Ishikawa (cell line): ENCODE measurements at regions not wholly inside any gene's neighbourhood (a gene's known extent, or its start where the extent isn't known, plus 50 kb on each side); places are given as distances from the start of the nearest gene placed in this dataset.

ENCODE experiments used
- CEBPB ChIP-seq: IDR thresholded peaks from 2 replicates; pipeline ENCODE4 v1.6.1; 2012
- CREB1 ChIP-seq: IDR thresholded peaks from 2 replicates; pipeline ENCODE4 v1.6.1; 2012; ENCODE audit warnings: low read depth
- EGR1 ChIP-seq: IDR thresholded peaks from 2 replicates; pipeline ENCODE4 v1.6.1; 2012
- EP300 ChIP-seq: IDR thresholded peaks from 2 replicates; pipeline ENCODE4 v1.6.1; 2012; ENCODE audit warnings: borderline replicate concordance
- FOXM1 ChIP-seq: IDR thresholded peaks from 2 replicates; pipeline ENCODE4 v1.6.1; 2012; ENCODE audit warnings: low read depth, borderline replicate concordance
- NFIC ChIP-seq: IDR thresholded peaks from 2 replicates; pipeline ENCODE4 v1.6.1; 2012
- RAD21 ChIP-seq: IDR thresholded peaks from 2 replicates; pipeline ENCODE4 v1.6.1; 2012; ENCODE audit warnings: low read depth
- TAF1 ChIP-seq: IDR thresholded peaks from 2 replicates; pipeline ENCODE4 v1.6.1; 2012; ENCODE audit warnings: low read depth, mild to moderate bottlenecking
- TCF12 ChIP-seq: IDR thresholded peaks from 2 replicates; pipeline ENCODE4 v1.6.1; 2012; ENCODE audit warnings: low read depth
- TEAD4 ChIP-seq: IDR thresholded peaks from 2 replicates; pipeline ENCODE4 v1.6.1; 2012
- YY1 ChIP-seq: IDR thresholded peaks from 2 replicates; pipeline ENCODE4 v1.6.1; 2012; ENCODE audit warnings: low read depth
- ZBTB7A ChIP-seq: IDR thresholded peaks from 2 replicates; pipeline ENCODE4 v1.6.1; 2012; ENCODE audit warnings: low read depth
- TF ChIP-seq, protein P1 (sequence below): IDR thresholded peaks from 2 replicates; pipeline ENCODE4 v1.6.1; 2012; ENCODE audit warnings: low read depth, mild to moderate bottlenecking
- TF ChIP-seq, protein P2 (sequence below): IDR thresholded peaks from 2 replicates; pipeline ENCODE4 v1.6.1; 2012
- TF ChIP-seq, protein P3 (sequence below): IDR thresholded peaks from 2 replicates; pipeline ENCODE4 v1.6.1; 2012

DNA sequence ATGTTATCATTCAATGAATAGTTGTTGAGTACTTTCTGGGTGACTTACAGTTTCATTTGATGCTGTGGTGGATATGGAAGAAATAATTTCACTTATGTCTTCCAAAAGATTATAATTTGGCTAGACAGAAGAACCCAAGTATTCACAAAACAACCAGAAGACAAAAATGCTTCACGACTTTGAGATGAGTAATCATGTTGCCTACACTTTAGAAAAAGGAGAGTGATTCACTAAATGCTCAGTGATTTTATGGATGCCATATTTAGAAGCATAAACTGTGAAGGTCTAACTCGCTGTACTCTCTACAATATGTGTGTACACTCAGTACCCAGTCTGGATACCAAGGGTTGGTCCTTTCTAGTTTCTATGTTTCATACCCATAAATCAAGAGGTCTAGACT lies 101.3 kb upstream of the E2F7 start:
- TF ChIP-seq, protein P1, sequence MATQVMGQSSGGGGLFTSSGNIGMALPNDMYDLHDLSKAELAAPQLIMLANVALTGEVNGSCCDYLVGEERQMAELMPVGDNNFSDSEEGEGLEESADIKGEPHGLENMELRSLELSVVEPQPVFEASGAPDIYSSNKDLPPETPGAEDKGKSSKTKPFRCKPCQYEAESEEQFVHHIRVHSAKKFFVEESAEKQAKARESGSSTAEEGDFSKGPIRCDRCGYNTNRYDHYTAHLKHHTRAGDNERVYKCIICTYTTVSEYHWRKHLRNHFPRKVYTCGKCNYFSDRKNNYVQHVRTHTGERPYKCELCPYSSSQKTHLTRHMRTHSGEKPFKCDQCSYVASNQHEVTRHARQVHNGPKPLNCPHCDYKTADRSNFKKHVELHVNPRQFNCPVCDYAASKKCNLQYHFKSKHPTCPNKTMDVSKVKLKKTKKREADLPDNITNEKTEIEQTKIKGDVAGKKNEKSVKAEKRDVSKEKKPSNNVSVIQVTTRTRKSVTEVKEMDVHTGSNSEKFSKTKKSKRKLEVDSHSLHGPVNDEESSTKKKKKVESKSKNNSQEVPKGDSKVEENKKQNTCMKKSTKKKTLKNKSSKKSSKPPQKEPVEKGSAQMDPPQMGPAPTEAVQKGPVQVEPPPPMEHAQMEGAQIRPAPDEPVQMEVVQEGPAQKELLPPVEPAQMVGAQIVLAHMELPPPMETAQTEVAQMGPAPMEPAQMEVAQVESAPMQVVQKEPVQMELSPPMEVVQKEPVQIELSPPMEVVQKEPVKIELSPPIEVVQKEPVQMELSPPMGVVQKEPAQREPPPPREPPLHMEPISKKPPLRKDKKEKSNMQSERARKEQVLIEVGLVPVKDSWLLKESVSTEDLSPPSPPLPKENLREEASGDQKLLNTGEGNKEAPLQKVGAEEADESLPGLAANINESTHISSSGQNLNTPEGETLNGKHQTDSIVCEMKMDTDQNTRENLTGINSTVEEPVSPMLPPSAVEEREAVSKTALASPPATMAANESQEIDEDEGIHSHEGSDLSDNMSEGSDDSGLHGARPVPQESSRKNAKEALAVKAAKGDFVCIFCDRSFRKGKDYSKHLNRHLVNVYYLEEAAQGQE = no peak
- TF ChIP-seq NFIC = no peak
- no peak for TF ChIP-seq EP300
- TF ChIP-seq, protein P2, sequence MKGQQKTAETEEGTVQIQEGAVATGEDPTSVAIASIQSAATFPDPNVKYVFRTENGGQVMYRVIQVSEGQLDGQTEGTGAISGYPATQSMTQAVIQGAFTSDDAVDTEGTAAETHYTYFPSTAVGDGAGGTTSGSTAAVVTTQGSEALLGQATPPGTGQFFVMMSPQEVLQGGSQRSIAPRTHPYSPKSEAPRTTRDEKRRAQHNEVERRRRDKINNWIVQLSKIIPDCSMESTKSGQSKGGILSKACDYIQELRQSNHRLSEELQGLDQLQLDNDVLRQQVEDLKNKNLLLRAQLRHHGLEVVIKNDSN = no peak
- no peak for TF ChIP-seq ZBTB7A
- TF ChIP-seq TCF12 = no peak

DNA sequence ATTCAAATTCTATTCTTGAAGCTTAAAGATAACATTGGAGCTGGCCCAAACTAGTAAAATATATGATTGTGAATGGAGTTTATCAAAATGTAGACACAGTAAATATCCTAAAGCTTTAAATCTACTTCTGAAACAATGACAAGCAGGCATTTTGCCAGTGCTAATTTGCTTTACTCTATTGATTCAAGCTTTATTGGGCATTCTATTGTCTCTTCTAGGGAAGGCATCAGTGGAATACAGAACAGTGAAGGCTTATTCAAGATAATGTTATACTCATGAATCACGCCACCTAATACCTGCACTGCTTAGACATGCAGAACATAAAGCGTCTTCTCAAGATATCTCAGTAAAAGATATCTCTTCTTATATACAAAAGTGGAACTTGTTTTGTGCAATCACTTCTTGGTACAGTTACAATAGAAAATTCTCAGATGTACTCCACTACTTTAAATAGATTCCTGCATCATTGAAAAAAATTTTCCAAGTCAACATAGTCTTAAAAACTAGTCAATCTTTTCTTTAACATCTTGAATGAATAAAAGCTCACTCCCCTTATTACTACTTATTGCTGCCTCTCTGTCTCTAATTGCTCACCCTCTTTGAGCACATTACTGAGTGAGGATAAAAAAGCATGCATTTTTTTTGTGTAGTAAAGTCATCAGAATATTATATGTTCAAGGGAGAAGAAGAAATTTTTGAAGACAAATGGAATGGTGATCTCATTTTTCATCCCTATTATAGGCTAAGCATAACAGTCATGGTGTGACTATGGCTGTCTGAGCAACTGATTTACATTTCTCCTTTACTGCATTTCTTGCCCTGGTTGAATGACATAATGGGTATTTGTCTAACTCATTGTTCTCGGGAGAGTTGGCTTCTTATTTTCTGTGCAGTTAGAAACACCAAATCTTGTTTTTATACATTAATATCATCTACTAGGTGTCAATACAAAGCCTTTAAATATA lies 98.0 kb upstream of the E2F7 start:
- TF ChIP-seq, protein P3, sequence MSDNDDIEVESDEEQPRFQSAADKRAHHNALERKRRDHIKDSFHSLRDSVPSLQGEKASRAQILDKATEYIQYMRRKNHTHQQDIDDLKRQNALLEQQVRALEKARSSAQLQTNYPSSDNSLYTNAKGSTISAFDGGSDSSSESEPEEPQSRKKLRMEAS = no peak
- no peak for TF ChIP-seq TCF12
- TF ChIP-seq CEBPB = no peak
- TF ChIP-seq EGR1 = no peak
- no peak for TF ChIP-seq EP300

DNA sequence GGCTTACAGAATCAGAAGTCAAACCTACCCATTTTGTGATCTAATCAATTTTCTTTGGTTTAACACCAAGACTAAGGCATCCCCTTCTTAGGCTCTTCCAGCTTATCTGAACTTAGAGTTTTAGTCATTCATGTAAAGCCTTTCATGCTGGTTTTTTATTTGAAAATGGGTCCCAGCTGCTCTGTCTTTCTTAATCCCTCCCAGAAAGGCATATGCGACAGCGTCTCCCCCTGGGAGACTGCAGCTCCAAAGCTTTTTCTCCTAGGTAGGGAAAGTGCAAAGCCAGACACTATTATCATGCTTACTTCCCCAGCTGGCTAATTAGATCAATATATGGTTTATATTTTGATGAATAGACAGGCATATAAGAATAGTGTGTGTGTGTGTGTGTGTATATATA lies 96.6 kb upstream of the E2F7 start:
- no peak for TF ChIP-seq CREB1
- no peak for TF ChIP-seq YY1
- TF ChIP-seq TEAD4 = no peak
- TF ChIP-seq, protein P2 = no peak
- no peak for TF ChIP-seq NFIC
- no peak for TF ChIP-seq TAF1
- no peak for TF ChIP-seq CEBPB
- TF ChIP-seq, protein P1 = no peak
- TF ChIP-seq EGR1 = no peak
- TF ChIP-seq FOXM1 = no peak
- TF ChIP-seq ZBTB7A = no peak
- TF ChIP-seq TCF12 = no peak
- no peak for TF ChIP-seq EP300
- TF ChIP-seq, protein P3 = no peak
- no peak for TF ChIP-seq RAD21

DNA sequence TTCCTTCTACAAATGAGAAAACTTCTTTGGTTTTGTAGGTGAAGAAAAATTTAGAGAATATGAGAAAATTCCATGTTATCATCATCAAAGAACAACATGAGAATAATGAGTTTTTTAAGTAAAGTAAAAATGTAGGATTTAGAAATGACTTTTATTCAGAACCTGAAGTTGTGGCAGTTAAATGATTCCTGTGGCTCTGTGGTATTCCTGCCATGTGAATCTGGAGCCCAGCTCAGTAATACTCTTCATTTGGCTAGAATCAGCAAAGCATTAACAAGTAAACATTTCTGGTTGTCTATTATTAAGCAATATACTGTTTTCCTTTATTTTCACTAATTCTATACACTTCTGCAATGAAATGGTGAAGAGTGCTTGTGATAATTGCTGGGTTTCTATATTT lies 95.6 kb upstream of the E2F7 start:
- TF ChIP-seq ZBTB7A = no peak
- TF ChIP-seq NFIC = no peak
- no peak for TF ChIP-seq EGR1
- no peak for TF ChIP-seq FOXM1
- TF ChIP-seq, protein P2 = no peak
- no peak for TF ChIP-seq CREB1

DNA sequence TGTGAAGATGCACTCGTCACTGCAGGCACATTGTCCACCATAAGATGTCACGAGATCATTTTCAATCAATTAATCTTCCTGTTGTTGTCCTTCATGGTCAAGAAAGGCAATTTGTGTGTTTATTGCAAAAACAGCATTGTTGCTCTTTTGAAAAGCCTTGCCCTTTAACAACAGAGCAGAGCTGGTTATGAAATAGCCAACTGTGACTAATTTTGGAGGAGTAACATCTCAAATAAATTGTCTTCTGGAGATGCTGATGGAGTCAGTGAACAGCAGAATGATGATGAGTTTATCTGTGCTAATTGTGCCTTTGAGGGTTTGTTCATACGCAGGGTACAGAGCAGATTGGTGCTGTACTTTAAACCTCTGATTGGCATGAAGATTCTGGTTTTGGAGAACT lies 88.3 kb upstream of the E2F7 start:
- no peak for TF ChIP-seq TEAD4
- no peak for TF ChIP-seq EP300
- TF ChIP-seq, protein P1 = no peak
- no peak for TF ChIP-seq EGR1
- no peak for TF ChIP-seq FOXM1
- no peak for TF ChIP-seq CEBPB
- no peak for TF ChIP-seq RAD21
- no peak for TF ChIP-seq ZBTB7A
- no peak for TF ChIP-seq TCF12
- no peak for TF ChIP-seq TAF1
- no peak for TF ChIP-seq CREB1
- TF ChIP-seq, protein P3 = no peak
- TF ChIP-seq, protein P2 = no peak
- TF ChIP-seq YY1 = no peak
